A549 (cell line): ENCODE measurements at regions not wholly inside any gene's neighbourhood (a gene's known extent, or its start where the extent isn't known, plus 50 kb on each side); places are given as distances from the start of the nearest gene placed in this dataset.

Experiments
- EHMT2 ChIP-seq: fragments of 200-600 bp; sonication (generic); IDR thresholded peaks from 2 replicates; pipeline ENCODE4 v1.6.1; 2016; ENCODE audit warnings: antibody characterized with exemption, low read depth, mild to moderate bottlenecking, moderate library complexity
- FOXS1 ChIP-seq: fragments of 250-450 bp; sonication (Bioruptor Pico); IDR thresholded peaks from 2 replicates; pipeline ENCODE4 v1.5.0; 2020; ENCODE audit warnings: mild to moderate bottlenecking, moderate library complexity
- KDM5A ChIP-seq: fragments of 200-600 bp; sonication (generic); IDR thresholded peaks from 2 replicates; pipeline ENCODE4 v1.6.1; 2016; ENCODE audit warnings: antibody characterized with exemption, mild to moderate bottlenecking
- MAZ ChIP-seq: fragments of 150-350 bp; IDR thresholded peaks from 2 replicates; pipeline ENCODE4 v1.6.1; 2014; ENCODE audit warnings: antibody characterized with exemption, low read depth, low read length, borderline replicate concordance
- SMC3 ChIP-seq: fragments of >200 bp; sonication (Bioruptor Twin); formaldehyde crosslinking; IDR thresholded peaks from 3 replicates; pipeline ENCODE4 v1.6.1; 2018; ENCODE audit warnings: inconsistent platforms
- TP53 ChIP-seq: fragments of 250-450 bp; sonication (Bioruptor Pico); IDR thresholded peaks from 2 replicates; pipeline ENCODE4 v1.5.0; 2021; ENCODE audit warnings: mild to moderate bottlenecking, moderate library complexity
- ZSCAN20 ChIP-seq: fragments of 250-450 bp; sonication (Bioruptor Pico); IDR thresholded peaks from 2 replicates; pipeline ENCODE4 v1.8.0; 2022; ENCODE audit warnings: mild to moderate bottlenecking, moderate library complexity
- TF ChIP-seq, protein P1 (sequence below): fragments of >200 bp; sonication (Bioruptor Twin); formaldehyde crosslinking; IDR thresholded peaks from 3 replicates; pipeline ENCODE4 v1.5.1; 2016
- TF ChIP-seq, protein P2 (sequence below): fragments of 200-600 bp; sonication (generic); IDR thresholded peaks from 2 replicates; pipeline ENCODE4 v1.6.1; 2016; ENCODE audit warnings: antibody characterized with exemption, mild to moderate bottlenecking, moderate library complexity

DNA sequence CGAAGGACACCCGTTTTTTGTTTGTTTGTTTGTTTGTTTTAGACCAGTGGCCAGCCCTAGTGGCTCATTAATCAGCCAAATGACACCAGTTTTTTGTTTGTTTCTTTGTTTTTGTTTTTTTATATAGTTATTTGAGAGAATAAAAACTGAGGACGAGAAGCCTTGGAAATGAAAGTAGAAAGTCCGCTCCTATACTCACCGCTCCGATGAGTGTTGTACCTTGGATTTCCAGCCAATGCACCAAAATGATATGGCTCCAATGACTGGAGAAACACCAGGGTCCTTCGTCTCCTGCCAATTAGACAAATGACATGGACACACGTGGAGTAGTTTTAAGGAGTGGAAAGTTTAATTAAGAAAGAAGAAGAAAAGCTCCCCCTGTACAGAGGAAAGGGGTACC, 87.9 kb downstream of the ZXDA start:
- TF ChIP-seq MAZ (no peak), TP53 (CRISPR knock-in tag) (no peak), KDM5A (no peak), SMC3 (no peak), EHMT2 (no peak), ZSCAN20 (no peak), FOXS1 (CRISPR knock-in tag) (no peak)
- TF ChIP-seq, protein P1, sequence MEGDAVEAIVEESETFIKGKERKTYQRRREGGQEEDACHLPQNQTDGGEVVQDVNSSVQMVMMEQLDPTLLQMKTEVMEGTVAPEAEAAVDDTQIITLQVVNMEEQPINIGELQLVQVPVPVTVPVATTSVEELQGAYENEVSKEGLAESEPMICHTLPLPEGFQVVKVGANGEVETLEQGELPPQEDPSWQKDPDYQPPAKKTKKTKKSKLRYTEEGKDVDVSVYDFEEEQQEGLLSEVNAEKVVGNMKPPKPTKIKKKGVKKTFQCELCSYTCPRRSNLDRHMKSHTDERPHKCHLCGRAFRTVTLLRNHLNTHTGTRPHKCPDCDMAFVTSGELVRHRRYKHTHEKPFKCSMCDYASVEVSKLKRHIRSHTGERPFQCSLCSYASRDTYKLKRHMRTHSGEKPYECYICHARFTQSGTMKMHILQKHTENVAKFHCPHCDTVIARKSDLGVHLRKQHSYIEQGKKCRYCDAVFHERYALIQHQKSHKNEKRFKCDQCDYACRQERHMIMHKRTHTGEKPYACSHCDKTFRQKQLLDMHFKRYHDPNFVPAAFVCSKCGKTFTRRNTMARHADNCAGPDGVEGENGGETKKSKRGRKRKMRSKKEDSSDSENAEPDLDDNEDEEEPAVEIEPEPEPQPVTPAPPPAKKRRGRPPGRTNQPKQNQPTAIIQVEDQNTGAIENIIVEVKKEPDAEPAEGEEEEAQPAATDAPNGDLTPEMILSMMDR = no peak
- TF ChIP-seq, protein P2, sequence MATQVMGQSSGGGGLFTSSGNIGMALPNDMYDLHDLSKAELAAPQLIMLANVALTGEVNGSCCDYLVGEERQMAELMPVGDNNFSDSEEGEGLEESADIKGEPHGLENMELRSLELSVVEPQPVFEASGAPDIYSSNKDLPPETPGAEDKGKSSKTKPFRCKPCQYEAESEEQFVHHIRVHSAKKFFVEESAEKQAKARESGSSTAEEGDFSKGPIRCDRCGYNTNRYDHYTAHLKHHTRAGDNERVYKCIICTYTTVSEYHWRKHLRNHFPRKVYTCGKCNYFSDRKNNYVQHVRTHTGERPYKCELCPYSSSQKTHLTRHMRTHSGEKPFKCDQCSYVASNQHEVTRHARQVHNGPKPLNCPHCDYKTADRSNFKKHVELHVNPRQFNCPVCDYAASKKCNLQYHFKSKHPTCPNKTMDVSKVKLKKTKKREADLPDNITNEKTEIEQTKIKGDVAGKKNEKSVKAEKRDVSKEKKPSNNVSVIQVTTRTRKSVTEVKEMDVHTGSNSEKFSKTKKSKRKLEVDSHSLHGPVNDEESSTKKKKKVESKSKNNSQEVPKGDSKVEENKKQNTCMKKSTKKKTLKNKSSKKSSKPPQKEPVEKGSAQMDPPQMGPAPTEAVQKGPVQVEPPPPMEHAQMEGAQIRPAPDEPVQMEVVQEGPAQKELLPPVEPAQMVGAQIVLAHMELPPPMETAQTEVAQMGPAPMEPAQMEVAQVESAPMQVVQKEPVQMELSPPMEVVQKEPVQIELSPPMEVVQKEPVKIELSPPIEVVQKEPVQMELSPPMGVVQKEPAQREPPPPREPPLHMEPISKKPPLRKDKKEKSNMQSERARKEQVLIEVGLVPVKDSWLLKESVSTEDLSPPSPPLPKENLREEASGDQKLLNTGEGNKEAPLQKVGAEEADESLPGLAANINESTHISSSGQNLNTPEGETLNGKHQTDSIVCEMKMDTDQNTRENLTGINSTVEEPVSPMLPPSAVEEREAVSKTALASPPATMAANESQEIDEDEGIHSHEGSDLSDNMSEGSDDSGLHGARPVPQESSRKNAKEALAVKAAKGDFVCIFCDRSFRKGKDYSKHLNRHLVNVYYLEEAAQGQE = no peak
